IMR-90 (cell line): ENCODE measurements at regions not wholly inside any gene's neighbourhood (a gene's known extent, or its start where the extent isn't known, plus 50 kb on each side); places are given as distances from the start of the nearest gene placed in this dataset.

Experiments used
- ATAC-seq: fragments of 200-7000 bp; cut with Tn5 transposase; 2 replicates; pipeline ENCODE4 v1.9.1; 2020; ENCODE audit warnings: low read depth, mild to moderate bottlenecking, moderate library complexity
- BruUV-seq: library from RNA; stranded (reverse); fragments of 400-500 nt; replicated peaks from 2 replicates; lab custom pipeline; 2021; lab: Mats Ljungman, UMichigan
- CTCF ChIA-PET: fragments of 300-600 bp; formaldehyde crosslinking; extraction: SDS; loops from one replicate; lab custom pipeline; 2021; ENCODE audit warnings: antibody characterized with exemption; lab: Yijun Ruan, JAX
- POLR2A ChIA-PET: fragments of 300-600 bp; sonication (Branson Sonifier 250); formaldehyde crosslinking; loops from one replicate; lab custom pipeline; 2022; ENCODE audit warnings: antibody characterized with exemption; ENCODE audit not compliant: unreplicated experiment; lab: Charles Lee
- DNase-seq: peaks from one replicate; pipeline ENCODE4 v3.0.0; 2013
- H2AFZ ChIP-seq: replicated peaks from 2 replicates; pipeline ENCODE3; 2013; ENCODE audit warnings: low read length, mild to moderate bottlenecking; ENCODE audit not compliant: poor library complexity
- H2AK5ac ChIP-seq: 2 replicates; pipeline ENCODE4 v1.6.1; 2013; ENCODE audit warnings: low read depth, low read length, inconsistent platforms
- H2AK9ac ChIP-seq: replicated peaks from 2 replicates; pipeline ENCODE3; 2013; ENCODE audit warnings: mild to moderate bottlenecking, low read depth, low read length, moderate library complexity; ENCODE audit not compliant: poor library complexity
- H2BK120ac ChIP-seq: 2 replicates; pipeline ENCODE4 v1.6.1; 2013; ENCODE audit warnings: low read depth, low read length, inconsistent platforms
- H2BK15ac ChIP-seq: 3 replicates; pipeline ENCODE4 v1.6.1; 2013; ENCODE audit warnings: low read depth, low read length, inconsistent platforms
- H2BK20ac ChIP-seq: 2 replicates; pipeline ENCODE4 v1.6.1; 2013; ENCODE audit warnings: low read depth, mild to moderate bottlenecking, inconsistent platforms, low read length, moderate library complexity
- H2BK5ac ChIP-seq: 2 replicates; pipeline ENCODE4 v1.6.1; 2013; ENCODE audit warnings: mild to moderate bottlenecking, low read depth, low read length, inconsistent platforms; ENCODE audit not compliant: poor library complexity, severe bottlenecking
- H3K14ac ChIP-seq: replicated peaks from 2 replicates; pipeline ENCODE4 v1.6.1; 2013; ENCODE audit warnings: low read depth, low read length, inconsistent platforms
- H3K18ac ChIP-seq: 2 replicates; pipeline ENCODE4 v1.6.1; 2013; ENCODE audit warnings: low read depth, low read length, control low read depth
- H3K23ac ChIP-seq: 2 replicates; pipeline ENCODE4 v1.6.1; 2013; ENCODE audit warnings: low read depth, low read length, inconsistent platforms
- H3K27ac ChIP-seq: 2 replicates; pipeline ENCODE4 v1.5.1; 2013; ENCODE audit warnings: mild to moderate bottlenecking, control low read depth, low read length; ENCODE audit not compliant: insufficient read depth
- H3K27me3 ChIP-seq: 2 replicates; pipeline ENCODE4 v1.6.1; 2013; ENCODE audit warnings: low read length; ENCODE audit not compliant: control insufficient read depth, insufficient read depth
- H3K36me3 ChIP-seq: 2 replicates; pipeline ENCODE4 v1.6.1; 2013; ENCODE audit warnings: low read length, mixed read lengths; ENCODE audit not compliant: control insufficient read depth, insufficient read depth
- H3K4ac ChIP-seq: 2 replicates; pipeline ENCODE4 v1.6.1; 2013; ENCODE audit warnings: low read depth, low read length, inconsistent platforms
- H3K4me1 ChIP-seq: 2 replicates; pipeline ENCODE4 v1.6.1; 2013; ENCODE audit warnings: low read length, mixed read lengths; ENCODE audit not compliant: control insufficient read depth, insufficient read depth
- H3K4me2 ChIP-seq: 2 replicates; pipeline ENCODE4 v1.6.1; 2013; ENCODE audit warnings: low read depth, mild to moderate bottlenecking, control low read depth, low read length, moderate library complexity
- H3K4me3 ChIP-seq: 2 replicates; pipeline ENCODE4 v1.5.1; 2013; ENCODE audit warnings: low read depth, mild to moderate bottlenecking, control low read depth, low read length, moderate library complexity; ENCODE audit not compliant: insufficient read depth
- H3K56ac ChIP-seq: 2 replicates; pipeline ENCODE4 v1.6.1; 2013; ENCODE audit warnings: low read length, inconsistent platforms; ENCODE audit not compliant: insufficient read depth; ENCODE audit errors: extremely low read depth
- H3K79me1 ChIP-seq, 2 experiments: 2 replicates each; pipeline ENCODE4 v1.6.1; 2013; ENCODE audit warnings: low read length in 2 of 2, inconsistent platforms in 1 of 2, low read depth in 1 of 2
- H3K9ac ChIP-seq: 2 replicates; pipeline ENCODE4 v1.6.1; 2013; ENCODE audit warnings: low read depth, low read length, control low read depth
- H3K9me1 ChIP-seq: 2 replicates; pipeline ENCODE4 v1.6.1; 2013; ENCODE audit warnings: low read length, inconsistent platforms; ENCODE audit not compliant: insufficient read depth
- H3K9me3 ChIP-seq: 2 replicates; pipeline ENCODE4 v1.6.1; 2013; ENCODE audit warnings: low read length; ENCODE audit not compliant: control insufficient read depth, insufficient read depth
- H4K20me1 ChIP-seq: 2 replicates; pipeline ENCODE4 v1.6.1; 2013; ENCODE audit warnings: low read length, inconsistent platforms; ENCODE audit not compliant: insufficient read depth
- H4K5ac ChIP-seq: 2 replicates; pipeline ENCODE4 v1.6.1; 2013; ENCODE audit warnings: mild to moderate bottlenecking, low read depth, low read length, control low read depth
- H4K8ac ChIP-seq, 2 experiments: 2 replicates each; pipeline ENCODE4 v1.6.1; 2013; ENCODE audit warnings: low read depth in 2 of 2, low read length in 2 of 2, control low read depth in 1 of 2, inconsistent platforms in 1 of 2
- H4K91ac ChIP-seq: 2 replicates; pipeline ENCODE4 v1.6.1; 2013; ENCODE audit warnings: low read depth, low read length, inconsistent platforms; ENCODE audit not compliant: insufficient read depth
- CEBPB ChIP-seq: IDR thresholded peaks from 2 replicates; pipeline ENCODE4 v1.6.1; 2012; ENCODE audit warnings: low read depth, low read length, improper control_type of control experiment
- CHD1 ChIP-seq: IDR thresholded peaks from 2 replicates; pipeline ENCODE4 v1.6.1; 2012; ENCODE audit warnings: low read depth, low read length, improper control_type of control experiment
- CTCF ChIP-seq: conservative IDR thresholded peaks from 2 replicates; pipeline ENCODE4 v1.5.1; 2012; ENCODE audit warnings: mild to moderate bottlenecking, low read depth, low read length, improper control_type of control experiment
- MAZ ChIP-seq: IDR thresholded peaks from 2 replicates; pipeline ENCODE4 v1.6.1; 2012; ENCODE audit warnings: low read depth, mild to moderate bottlenecking, low read length, improper control_type of control experiment, moderate library complexity, borderline replicate concordance
- MXI1 ChIP-seq: IDR thresholded peaks from 2 replicates; pipeline ENCODE4 v1.6.1; 2012; ENCODE audit warnings: low read depth, mild to moderate bottlenecking, low read length, moderate library complexity, borderline replicate concordance
- NFE2L2 ChIP-seq: fragments of 150-350 bp; IDR thresholded peaks from 2 replicates; pipeline ENCODE4 v1.6.1; 2016; ENCODE audit warnings: low read depth, mild to moderate bottlenecking, low read length
- POLR2A ChIP-seq: IDR thresholded peaks from 2 replicates; pipeline ENCODE4 v1.6.1; 2012; ENCODE audit warnings: mild to moderate bottlenecking, low read depth, low read length
- RAD21 ChIP-seq: IDR thresholded peaks from 2 replicates; pipeline ENCODE4 v1.6.1; 2012; ENCODE audit warnings: low read length, improper control_type of control experiment
- RCOR1 ChIP-seq: IDR thresholded peaks from 2 replicates; pipeline ENCODE4 v1.6.1; 2012; ENCODE audit warnings: mild to moderate bottlenecking, low read length, improper control_type of control experiment; ENCODE audit not compliant: insufficient replicate concordance
- RFX5 ChIP-seq: IDR thresholded peaks from 2 replicates; pipeline ENCODE4 v1.8.0; 2012; ENCODE audit warnings: low read depth, mild to moderate bottlenecking, low read length, moderate library complexity
- USF2 ChIP-seq: fragments of 150-350 bp; IDR thresholded peaks from 2 replicates; pipeline ENCODE4 v1.6.1; 2017; ENCODE audit warnings: mild to moderate bottlenecking, antibody characterized with exemption, low read length, low read depth
- WGBS, 2 experiments: methylation state at CpG; one replicate each; pipeline versions ENCODE4 v1.1.5 to v1.1.7; 2013; ENCODE audit warnings: missing lambda C conversion rate in 2 of 2; ENCODE audit not compliant: insufficient read length in 1 of 2; ENCODE audit errors: extremely low coverage in 2 of 2; 5-methylcytosine and 5-hydroxymethylcytosine counted together
- dilution Hi-C: fragments of 300-500 bp; cut with HindIII; formaldehyde crosslinking; loops from one replicate; pipeline ENCODE4 v1.14.3; 2018; ENCODE audit warnings: low sequenced_read_pairs; ENCODE audit not compliant: unreplicated experiment
- in situ Hi-C: fragments of 300-500 bp; cut with MboI; formaldehyde crosslinking; loops from 3 replicates; pipeline ENCODE4 v1.14.3; 2019; ENCODE audit warnings: low sequenced_read_pairs, inconsistent platforms, mixed read lengths
- intact Hi-C: fragments of 100-400 bp; cut with micrococcal nuclease; formaldehyde crosslinking; loops from 2 replicates; pipeline ENCODE4 v1.10.0; 2022
- TF ChIP-seq, protein P1 (sequence below): fragments of 150-350 bp; IDR thresholded peaks from 2 replicates; pipeline ENCODE4 v1.6.1; 2016; ENCODE audit warnings: low read depth, mild to moderate bottlenecking, low read length, moderate library complexity, borderline replicate concordance

GRCh38 chr9:23979491-23979890, 153.5 kb upstream of the ELAVL2 start:
- no peak overlapping the region for H3K4me2 ChIP-seq
- no peaks in the 10 kb centered on the region for H4K20me1 ChIP-seq
- H2BK5ac ChIP-seq, result no peak overlapping the region
- H4K91ac ChIP-seq, result no peak overlapping the region
- H3K9ac ChIP-seq, result no peak overlapping the region
- H3K4me3 ChIP-seq, result no peak overlapping the region
- no peak for TF ChIP-seq USF2
- TF ChIP-seq MXI1, result no peak
- TF ChIP-seq NFE2L2, result no peak
- TF ChIP-seq RFX5, result no peak
- TF ChIP-seq CEBPB, result no peak
- TF ChIP-seq CTCF, result no peak
- TF ChIP-seq, protein P1, sequence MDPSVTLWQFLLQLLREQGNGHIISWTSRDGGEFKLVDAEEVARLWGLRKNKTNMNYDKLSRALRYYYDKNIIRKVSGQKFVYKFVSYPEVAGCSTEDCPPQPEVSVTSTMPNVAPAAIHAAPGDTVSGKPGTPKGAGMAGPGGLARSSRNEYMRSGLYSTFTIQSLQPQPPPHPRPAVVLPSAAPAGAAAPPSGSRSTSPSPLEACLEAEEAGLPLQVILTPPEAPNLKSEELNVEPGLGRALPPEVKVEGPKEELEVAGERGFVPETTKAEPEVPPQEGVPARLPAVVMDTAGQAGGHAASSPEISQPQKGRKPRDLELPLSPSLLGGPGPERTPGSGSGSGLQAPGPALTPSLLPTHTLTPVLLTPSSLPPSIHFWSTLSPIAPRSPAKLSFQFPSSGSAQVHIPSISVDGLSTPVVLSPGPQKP, result no peak
- TF ChIP-seq MAZ, result no peak
- no peak for TF ChIP-seq RCOR1
- no peak for TF ChIP-seq CHD1
- no peak for TF ChIP-seq POLR2A
- TF ChIP-seq RAD21, result no peak
- DNase-seq (no peak), ATAC-seq (no peak)
- no peaks in the 10 kb centered on the region for H3K79me1 ChIP-seq
- no peaks in the 10 kb centered on the region for H3K36me3 ChIP-seq
- no peak overlapping the region for H2BK20ac ChIP-seq
- WGBS, 2 experiments, result 80% methylated on average over 1 of the region's 1 CpG; no CpG with 5 or more reads in 1 of the 2 experiments
- no peak overlapping the region for H2AK9ac ChIP-seq
- CTCF ChIA-PET, result no interaction called here
- dilution Hi-C loops (no loop called here), in situ Hi-C loops (no loop called here), intact Hi-C loops (no loop called here)
- H2AFZ ChIP-seq, result no peak overlapping the region
- no peaks in the 10 kb centered on the region for H3K4me1 ChIP-seq
- H3K27me3 ChIP-seq, result no peaks in the 10 kb centered on the region
- no peak overlapping the region for H3K4ac ChIP-seq
- no TSS peak for BruUV-seq
- H3K9me1 ChIP-seq, result no peaks in the 10 kb centered on the region
- no peak overlapping the region for H3K27ac ChIP-seq
- H2AK5ac ChIP-seq, result no peak overlapping the region
- H3K23ac ChIP-seq, result no peak overlapping the region
- no peak overlapping the region for H3K18ac ChIP-seq
- H3K9me3 ChIP-seq, result no peaks in the 10 kb centered on the region
- no peak overlapping the region for H3K56ac ChIP-seq
- H4K8ac ChIP-seq, result no peak overlapping the region
- no peak overlapping the region for H4K5ac ChIP-seq
- POLR2A ChIA-PET, result no interaction called here
- no peak overlapping the region for H2BK15ac ChIP-seq
- no peak overlapping the region for H2BK120ac ChIP-seq
- no peak overlapping the region for H3K14ac ChIP-seq
